ENCODE measurements at regions not wholly inside any gene's neighbourhood (a gene's known extent, or its start where the extent isn't known, plus 50 kb on each side); places are given as distances from the start of the nearest gene placed in this dataset.

DNA sequence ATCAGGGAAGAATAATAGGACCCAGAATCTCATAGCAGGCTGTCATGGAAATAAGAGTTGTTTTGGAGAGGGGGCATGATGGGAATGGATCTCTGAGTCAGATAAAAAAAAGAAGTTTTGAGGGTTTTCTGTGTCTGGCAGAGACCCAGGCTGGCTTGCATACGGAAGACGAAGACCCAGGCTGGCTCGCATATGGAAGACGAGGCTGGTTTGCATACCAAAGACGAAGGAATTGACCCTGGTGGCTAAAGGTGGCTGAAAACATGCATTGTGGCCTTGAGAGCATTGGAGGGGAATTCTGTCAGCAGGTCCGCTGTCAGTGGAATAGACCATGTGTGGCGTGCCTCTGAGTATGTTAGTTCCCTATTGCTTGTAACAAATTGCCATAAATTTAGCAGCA lies 335.1 kb downstream of the BTBD3 start:
- Histone ChIP-seq H3K4me1 (no peaks in the 10 kb centered on the region), H3K27ac (no peak overlapping the region), H3K27me3 (no peaks in the 10 kb centered on the region), H3K9me3 (no peaks in the 10 kb centered on the region), H3K36me3 (no peaks in the 10 kb centered on the region), H3K4me3 (no peak overlapping the region)
- WGBS, 2 donors = 83 to 85% methylated on average over 7 of the region's 7 CpGs
- no peak for DNase-seq
- intact Hi-C loops (cut with DNase I) = no loop called here
- TF ChIP-seq, protein P1, sequence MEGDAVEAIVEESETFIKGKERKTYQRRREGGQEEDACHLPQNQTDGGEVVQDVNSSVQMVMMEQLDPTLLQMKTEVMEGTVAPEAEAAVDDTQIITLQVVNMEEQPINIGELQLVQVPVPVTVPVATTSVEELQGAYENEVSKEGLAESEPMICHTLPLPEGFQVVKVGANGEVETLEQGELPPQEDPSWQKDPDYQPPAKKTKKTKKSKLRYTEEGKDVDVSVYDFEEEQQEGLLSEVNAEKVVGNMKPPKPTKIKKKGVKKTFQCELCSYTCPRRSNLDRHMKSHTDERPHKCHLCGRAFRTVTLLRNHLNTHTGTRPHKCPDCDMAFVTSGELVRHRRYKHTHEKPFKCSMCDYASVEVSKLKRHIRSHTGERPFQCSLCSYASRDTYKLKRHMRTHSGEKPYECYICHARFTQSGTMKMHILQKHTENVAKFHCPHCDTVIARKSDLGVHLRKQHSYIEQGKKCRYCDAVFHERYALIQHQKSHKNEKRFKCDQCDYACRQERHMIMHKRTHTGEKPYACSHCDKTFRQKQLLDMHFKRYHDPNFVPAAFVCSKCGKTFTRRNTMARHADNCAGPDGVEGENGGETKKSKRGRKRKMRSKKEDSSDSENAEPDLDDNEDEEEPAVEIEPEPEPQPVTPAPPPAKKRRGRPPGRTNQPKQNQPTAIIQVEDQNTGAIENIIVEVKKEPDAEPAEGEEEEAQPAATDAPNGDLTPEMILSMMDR (IDR thresholded peaks at IDR 0.05) = no peak
- TF ChIP-seq POLR2A (IDR thresholded peaks at IDR 0.05) = no peak

DNA sequence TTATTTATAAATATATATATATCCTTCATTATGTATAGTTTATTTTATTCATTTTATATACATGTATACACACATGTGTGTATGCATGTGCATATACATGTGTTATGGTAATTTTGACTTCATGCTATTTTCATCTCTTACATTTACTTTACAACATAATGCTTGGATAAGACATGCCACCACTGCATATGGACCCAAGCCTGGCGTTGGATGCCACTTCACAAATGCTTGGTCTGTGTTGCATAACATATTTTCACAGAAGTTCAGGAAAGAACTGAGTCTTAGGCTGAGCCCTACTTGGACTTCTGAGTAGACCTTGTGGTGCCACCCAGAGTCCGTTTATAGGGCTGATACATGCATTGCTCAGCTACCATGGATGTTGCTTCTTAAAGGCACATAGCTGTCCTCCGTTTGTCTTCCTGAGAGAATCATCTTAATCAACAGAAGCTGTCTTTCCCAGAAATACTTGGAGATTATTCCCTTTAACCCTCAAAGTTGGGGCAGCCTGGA lies 337.8 kb downstream of the BTBD3 start:
- no peak for DNase-seq
- WGBS, 2 donors = 63 to 69% methylated on average over 1 to 3 of the region's 3 CpGs
- Histone ChIP-seq H3K4me1 (no peaks in the 10 kb centered on the region), H3K36me3 (no peaks in the 10 kb centered on the region), H3K27ac (no peak overlapping the region), H3K27me3 (no peaks in the 10 kb centered on the region), H3K9me3 (no peaks in the 10 kb centered on the region), H3K4me3 (no peak overlapping the region)
- intact Hi-C loops (cut with DNase I) = no loop called here
- TF ChIP-seq, protein P1 (IDR thresholded peaks at IDR 0.05) = no peak
- no peak for TF ChIP-seq POLR2A (IDR thresholded peaks at IDR 0.05)

DNA sequence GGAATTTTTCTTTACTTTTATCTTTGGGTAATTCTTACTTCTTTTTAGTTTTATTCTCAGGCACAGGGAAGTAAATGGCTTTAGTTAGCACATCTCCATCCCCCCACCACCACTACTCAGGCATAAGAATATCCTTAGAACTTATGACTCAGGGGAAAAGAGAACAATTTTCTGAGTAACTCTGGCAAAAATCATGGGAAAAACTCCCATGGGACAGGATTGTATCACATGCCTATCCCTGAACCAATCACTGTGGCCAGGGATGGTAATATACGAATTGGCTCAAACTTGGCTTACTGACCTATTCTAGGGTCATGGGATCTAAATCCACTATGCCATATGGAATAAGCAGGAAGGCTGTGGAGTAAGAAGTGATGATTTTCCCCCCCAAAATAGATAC lies 339.1 kb downstream of the BTBD3 start:
- Histone ChIP-seq H3K4me1 (no peaks in the 10 kb centered on the region), H3K4me3 (no peak overlapping the region), H3K9me3 (no peaks in the 10 kb centered on the region), H3K27ac (no peak overlapping the region), H3K36me3 (no peaks in the 10 kb centered on the region), H3K27me3 (no peaks in the 10 kb centered on the region)
- intact Hi-C loops (cut with DNase I) = no loop called here
- no peak for TF ChIP-seq POLR2A (IDR thresholded peaks at IDR 0.05)
- TF ChIP-seq, protein P1 (IDR thresholded peaks at IDR 0.05) = no peak
- no peak for DNase-seq
- WGBS, 2 donors = 25 to 86% methylated on average over 1 of the region's 1 CpG

DNA sequence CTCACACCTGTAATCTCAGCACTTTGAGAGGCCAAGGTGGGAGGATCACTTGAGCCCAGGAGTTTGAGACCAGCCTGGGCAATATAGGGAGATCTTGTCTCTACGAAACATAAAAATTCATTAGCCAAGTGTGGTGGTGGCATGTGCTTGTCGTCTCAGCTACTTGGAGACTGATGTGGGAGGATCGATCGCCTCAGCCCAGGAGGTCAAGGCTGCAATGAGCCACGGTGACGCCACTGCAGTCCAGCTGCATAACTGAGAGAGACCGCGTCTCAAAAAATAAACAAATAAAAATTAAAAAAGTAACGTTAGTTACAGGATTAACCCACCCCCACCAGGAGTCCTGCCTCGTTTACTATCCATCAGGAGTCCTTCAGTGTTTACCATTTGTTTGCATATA lies 345.1 kb downstream of the BTBD3 start:
- 61 to 79% methylated on average over 8 to 10 of the region's 10 CpGs for WGBS, 2 donors
- intact Hi-C loops (cut with DNase I) = no loop called here
- no peaks in the 10 kb centered on the region for H3K9me3 ChIP-seq
- no peaks in the 10 kb centered on the region for H3K36me3 ChIP-seq
- no peak overlapping the region for H3K27ac ChIP-seq
- TF ChIP-seq, protein P1 (IDR thresholded peaks at IDR 0.05) = no peak
- TF ChIP-seq POLR2A (IDR thresholded peaks at IDR 0.05) = no peak
- no peak overlapping the region for H3K4me3 ChIP-seq
- DNase-seq = no peak
- no peaks in the 10 kb centered on the region for H3K27me3 ChIP-seq
- H3K4me1 ChIP-seq = peaks cover 0 to 5% (median 0%) of the 10 kb centered on the region in 3 donors

DNA sequence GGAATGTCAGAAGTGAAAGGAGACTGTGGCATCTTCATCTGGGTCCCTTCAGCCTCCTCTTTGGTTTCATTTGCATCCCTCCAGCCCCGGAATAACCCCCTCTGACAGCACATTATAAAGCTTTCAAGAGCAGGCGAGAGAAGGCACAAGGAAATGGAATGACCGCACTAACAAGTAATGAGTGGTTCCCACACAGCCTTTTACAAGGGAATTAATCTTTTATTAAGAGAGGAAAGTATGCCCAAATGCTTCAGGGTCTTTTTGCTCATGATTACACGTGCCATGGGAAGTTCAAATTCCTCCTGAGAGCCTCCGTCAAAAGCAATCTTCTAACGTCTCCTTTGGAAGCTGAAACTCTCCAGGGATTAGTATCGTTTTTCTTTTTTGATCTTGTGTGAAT lies 347.0 kb downstream of the BTBD3 start:
- H3K9me3 ChIP-seq = no peaks in the 10 kb centered on the region
- DNase-seq = no peak
- no peaks in the 10 kb centered on the region for H3K36me3 ChIP-seq
- TF ChIP-seq POLR2A (IDR thresholded peaks at IDR 0.05) = no peak
- TF ChIP-seq, protein P1 (IDR thresholded peaks at IDR 0.05) = no peak
- no peaks in the 10 kb centered on the region for H3K27me3 ChIP-seq
- peaks cover 0 to 5% (median 0%) of the 10 kb centered on the region in 3 donors for H3K4me1 ChIP-seq
- H3K4me3 ChIP-seq = no peak overlapping the region
- H3K27ac ChIP-seq = no peak overlapping the region
- intact Hi-C loops (cut with DNase I) = no loop called here
- 29 to 37% methylated on average over 7 of the region's 7 CpGs for WGBS, 2 donors
